ENCODE measurements at regions not wholly inside any gene's neighbourhood (a gene's known extent, or its start where the extent isn't known, plus 50 kb on each side); places are given as distances from the start of the nearest gene placed in this dataset.

GRCh38 chr1:79437540-79437939 is 431.0 kb upstream of the ADGRL4 start:
- ChIA-PET POLR2A (interaction anchor here (0.6 kb wide), 2 partner anchors 19 to 226 kb away, joined by 4 to 6 read pairs; no protein-coding TSS in a partner anchor), CTCF (ENCODE audit: unreplicated experiment) (no interaction called here)
- Histone ChIP-seq H3K27ac (ENCODE audit: low read depth, low read length, poor library complexity, severe bottlenecking) (no peak overlapping the region), H3K4me3 (ENCODE audit: low read depth, low read length, poor library complexity, severe bottlenecking) (no peak overlapping the region), H4K20me1 (ENCODE audit: insufficient read depth, low read length) (no peaks in the 10 kb centered on the region), H2AFZ (ENCODE audit: low read length) (no peak overlapping the region), H3K9me2 (ENCODE audit: insufficient read depth, low read length) (no peaks in the 10 kb centered on the region), H3K36me3 (ENCODE audit: insufficient read depth, low read length) (no peaks in the 10 kb centered on the region), H3K4me2 (ENCODE audit: low read length) (no peak overlapping the region), H3K4me1 (ENCODE audit: insufficient read depth, low read length, poor library complexity, severe bottlenecking) (no peaks in the 10 kb centered on the region), H3K9me3 (ENCODE audit: low read length) (no peaks in the 10 kb centered on the region), H3K79me2 (ENCODE audit: insufficient read depth, low read depth, low read length) (no peaks in the 10 kb centered on the region)
- no peak for DNase-seq (ENCODE audit: low spot score)
- no TSS peak for BruUV-seq (replicated peaks)
- TF ChIP-seq CTCF (conservative IDR thresholded peaks at IDR 0.05; ENCODE audit: low read length) (no peak), EZH2phosphoT487 (IDR thresholded peaks at IDR 0.05; ENCODE audit: borderline replicate concordance, low read depth, low read length) (no peak)
- intact Hi-C loops (cut with micrococcal nuclease; ENCODE audit: unreplicated experiment), result no loop called here

- Histone ChIP-seq H3K4me3 (ENCODE audit: low read depth, low read length, poor library complexity, severe bottlenecking) (no peak overlapping the region), H3K4me2 (ENCODE audit: low read length) (no peak overlapping the region), H3K9me3 (ENCODE audit: low read length) (no peaks in the 10 kb centered on the region), H3K36me3 (ENCODE audit: insufficient read depth, low read length) (no peaks in the 10 kb centered on the region), H3K79me2 (ENCODE audit: insufficient read depth, low read depth, low read length) (no peaks in the 10 kb centered on the region), H3K9me2 (ENCODE audit: insufficient read depth, low read length) (no peaks in the 10 kb centered on the region), H4K20me1 (ENCODE audit: insufficient read depth, low read length) (no peaks in the 10 kb centered on the region), H3K4me1 (ENCODE audit: insufficient read depth, low read length, poor library complexity, severe bottlenecking) (no peaks in the 10 kb centered on the region), H3K27ac (ENCODE audit: low read depth, low read length, poor library complexity, severe bottlenecking) (no peak overlapping the region), H2AFZ (ENCODE audit: low read length) (no peak overlapping the region)
- CTCF ChIA-PET (ENCODE audit: unreplicated experiment), result no interaction called here
- BruUV-seq (replicated peaks), result no TSS peak
- intact Hi-C loops (cut with micrococcal nuclease; ENCODE audit: unreplicated experiment), result no loop called here
- TF ChIP-seq CTCF (conservative IDR thresholded peaks at IDR 0.05; ENCODE audit: low read length) (peak; percentile 36), EZH2phosphoT487 (IDR thresholded peaks at IDR 0.05; ENCODE audit: borderline replicate concordance, low read depth, low read length) (no peak)
- POLR2A ChIA-PET, result no interaction called here
- DNase-seq (ENCODE audit: low spot score), result peak; percentile 3
These were observed 424.8 kb upstream of the ADGRL4 start for GRCh38 chr1:79431340-79431739.

GRCh38 chr1:79430437-79430836 is 423.9 kb upstream of the ADGRL4 start:
- H3K4me1 ChIP-seq (ENCODE audit: insufficient read depth, low read length, poor library complexity, severe bottlenecking), result no peaks in the 10 kb centered on the region
- no peak overlapping the region for H3K4me3 ChIP-seq (ENCODE audit: low read depth, low read length, poor library complexity, severe bottlenecking)
- H3K4me2 ChIP-seq (ENCODE audit: low read length), result no peak overlapping the region
- intact Hi-C loops (cut with micrococcal nuclease; ENCODE audit: unreplicated experiment), result no loop called here
- H3K36me3 ChIP-seq (ENCODE audit: insufficient read depth, low read length), result no peaks in the 10 kb centered on the region
- H3K79me2 ChIP-seq (ENCODE audit: insufficient read depth, low read depth, low read length), result no peaks in the 10 kb centered on the region
- no peak for DNase-seq (ENCODE audit: low spot score)
- ChIA-PET POLR2A (no interaction called here), CTCF (ENCODE audit: unreplicated experiment) (no interaction called here)
- H4K20me1 ChIP-seq (ENCODE audit: insufficient read depth, low read length), result no peaks in the 10 kb centered on the region
- no peak overlapping the region for H3K27ac ChIP-seq (ENCODE audit: low read depth, low read length, poor library complexity, severe bottlenecking)
- H3K9me3 ChIP-seq (ENCODE audit: low read length), result no peaks in the 10 kb centered on the region
- TF ChIP-seq EZH2phosphoT487 (IDR thresholded peaks at IDR 0.05; ENCODE audit: borderline replicate concordance, low read depth, low read length), result no peak
- no peak overlapping the region for H2AFZ ChIP-seq (ENCODE audit: low read length)
- no TSS peak for BruUV-seq (replicated peaks)
- no peaks in the 10 kb centered on the region for H3K9me2 ChIP-seq (ENCODE audit: insufficient read depth, low read length)
